ENCODE measurements at regions not wholly inside any gene's neighbourhood (a gene's known extent, or its start where the extent isn't known, plus 50 kb on each side); places are given as distances from the start of the nearest gene placed in this dataset.

DNA sequence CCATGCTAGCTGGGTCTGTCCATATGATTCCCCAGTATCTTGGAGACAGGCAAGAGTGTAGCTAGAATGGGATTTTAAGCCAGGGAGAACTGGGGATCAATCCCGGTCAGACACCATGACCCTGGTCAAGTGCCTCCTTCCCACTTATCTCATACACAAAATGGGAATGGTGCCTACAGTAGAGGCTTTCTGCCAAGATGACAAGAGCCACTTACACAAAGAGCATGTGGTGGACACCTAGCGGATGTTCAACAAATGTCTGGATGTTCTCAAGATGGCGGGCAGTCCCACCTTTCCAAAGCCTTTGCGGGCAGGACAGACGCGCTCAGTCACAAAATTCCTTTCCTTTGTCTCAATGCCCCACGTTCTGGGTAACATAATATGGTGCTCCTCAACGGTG lies 57.3 kb downstream of the MAF start:
- no peak for DNase-seq

GRCh38 chr16:79542237-79542774 lies 58.2 kb downstream of the MAF start:
- DNase-seq: no peak

GRCh38 chr16:79540825-79541595 lies 59.5 kb downstream of the MAF start:
- no peak for DNase-seq

DNA sequence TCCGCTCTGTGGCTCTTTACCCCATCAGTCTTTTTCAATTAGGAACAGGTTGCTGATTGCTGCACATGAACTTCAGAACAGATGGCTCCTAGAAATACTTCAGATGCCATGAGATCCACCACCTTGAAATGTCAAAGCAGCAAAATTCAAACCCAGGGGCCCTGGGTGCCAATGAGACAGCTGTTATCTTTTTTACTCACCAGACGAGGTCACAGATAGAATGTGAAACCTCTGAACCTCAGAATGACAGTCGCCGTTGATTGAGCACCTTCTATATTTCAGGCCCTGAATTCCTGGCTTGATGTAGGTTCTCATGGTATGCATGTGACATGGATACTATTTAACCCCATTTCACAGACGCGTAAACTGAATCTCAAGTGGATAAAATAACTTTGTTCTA lies 63.0 kb downstream of the MAF start:
- no peak for DNase-seq

GRCh38 chr16:79536958-79537357 lies 63.6 kb downstream of the MAF start:
- DNase-seq: no peak

- no peak for DNase-seq
Measured at GRCh38 chr16:79535130-79535529, 65.4 kb downstream of the MAF start.

- DNase-seq: no peak
Measured at GRCh38 chr16:79534143-79534542, 66.4 kb downstream of the MAF start.

DNA sequence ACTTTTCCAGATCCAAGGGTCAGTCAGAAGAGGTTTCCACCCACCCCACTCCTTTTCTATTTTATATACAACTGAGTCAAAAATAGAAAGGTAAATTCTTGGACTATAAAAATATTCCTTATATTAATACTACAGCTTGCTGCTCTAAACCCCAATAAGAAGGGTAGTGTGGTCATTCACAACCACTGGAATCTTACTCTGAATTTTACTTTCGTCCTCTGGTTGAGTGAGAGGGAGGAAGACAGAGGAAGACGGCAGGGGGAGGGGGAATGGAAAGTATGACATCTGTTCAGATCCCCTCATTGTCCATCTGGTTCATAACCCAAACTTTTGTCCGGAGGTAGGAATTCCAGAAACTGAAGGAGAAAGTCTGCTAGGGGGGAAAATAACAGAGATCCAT lies 67.2 kb downstream of the MAF start:
- no peak for DNase-seq

- no peak for DNase-seq
Measured at GRCh38 chr16:79532785-79533184, 67.8 kb downstream of the MAF start.

GRCh38 chr16:79532273-79532672 lies 68.3 kb downstream of the MAF start:
- DNase-seq: no peak

- no peak for DNase-seq
Measured at GRCh38 chr16:79528338-79528737, 72.2 kb downstream of the MAF start.

DNA sequence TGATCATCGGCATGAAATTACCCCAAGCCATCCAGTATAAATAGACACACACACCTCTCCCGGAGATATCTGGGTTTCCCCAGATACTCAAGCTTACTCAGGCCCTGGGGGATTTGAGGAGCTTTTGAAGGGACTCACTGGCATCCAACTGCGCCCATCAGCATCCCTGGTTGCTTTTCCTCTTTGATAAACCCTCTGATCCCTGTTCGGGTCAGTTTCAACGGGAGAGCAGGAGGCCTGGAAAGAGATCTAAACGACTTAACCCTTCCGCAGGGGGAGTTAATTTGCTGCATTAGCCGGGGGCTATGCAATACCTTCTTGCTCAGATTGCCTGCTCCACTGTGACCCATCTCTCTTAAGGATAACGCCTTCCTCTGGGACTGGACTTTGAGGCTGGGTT lies 76.6 kb downstream of the MAF start:
- no peak for DNase-seq

- no peak for DNase-seq
Measured at GRCh38 chr16:79519448-79519847, 81.1 kb downstream of the MAF start.

GRCh38 chr16:79517156-79517555 lies 83.4 kb downstream of the MAF start:
- no peak for DNase-seq

DNA sequence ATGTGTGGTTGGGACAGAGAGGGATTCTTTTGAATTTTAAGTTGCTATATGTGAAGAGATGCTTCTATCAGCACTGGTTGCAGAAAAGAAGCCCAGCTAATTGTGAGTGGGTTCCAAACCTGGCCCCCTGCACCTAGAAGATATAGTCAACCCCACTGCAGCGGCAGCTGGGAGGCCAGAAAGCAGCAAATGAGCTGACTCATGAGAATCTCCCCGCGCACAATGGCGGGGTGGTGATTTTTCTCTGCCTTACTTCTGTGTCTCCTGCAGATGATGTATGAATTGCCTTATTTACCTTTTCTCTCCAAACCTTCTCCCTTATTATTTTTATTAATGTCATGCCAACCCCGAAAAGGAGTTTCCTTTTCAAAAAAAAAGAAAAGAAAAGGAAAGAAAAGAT lies 89.7 kb downstream of the MAF start:
- no peak for DNase-seq

- DNase-seq: no peak
Measured at GRCh38 chr16:79509906-79510305, 90.6 kb downstream of the MAF start.

GRCh38 chr16:79509211-79509631 lies 91.3 kb downstream of the MAF start:
- no peak for DNase-seq

- DNase-seq: no peak
Measured at GRCh38 chr16:79508294-79508693, 92.2 kb downstream of the MAF start.

DNA sequence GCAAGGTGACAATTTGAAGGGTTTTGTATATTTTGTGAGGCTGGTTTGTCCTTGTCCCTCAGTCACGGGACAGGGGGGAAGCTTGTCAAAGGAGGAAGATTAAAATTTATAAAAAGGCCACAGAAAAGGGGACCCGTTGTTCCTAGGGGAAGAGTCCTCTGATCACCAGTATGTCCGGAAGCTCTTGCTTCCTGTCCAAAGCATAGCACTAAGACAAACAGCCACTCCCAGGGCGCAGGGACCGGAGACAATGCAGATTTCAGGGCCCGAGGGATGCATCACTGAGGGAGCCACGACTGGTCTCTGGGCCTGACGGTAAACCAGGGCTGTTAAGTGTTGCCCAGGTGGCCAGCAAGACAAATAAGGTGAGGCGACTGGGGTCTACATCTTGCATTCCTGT lies 95.2 kb downstream of the MAF start:
- no peak for DNase-seq

GRCh38 chr16:79503511-79503910 lies 97.0 kb downstream of the MAF start:
- no peak for DNase-seq

GRCh38 chr16:79501446-79501845 lies 99.1 kb downstream of the MAF start:
- no peak for DNase-seq

DNA sequence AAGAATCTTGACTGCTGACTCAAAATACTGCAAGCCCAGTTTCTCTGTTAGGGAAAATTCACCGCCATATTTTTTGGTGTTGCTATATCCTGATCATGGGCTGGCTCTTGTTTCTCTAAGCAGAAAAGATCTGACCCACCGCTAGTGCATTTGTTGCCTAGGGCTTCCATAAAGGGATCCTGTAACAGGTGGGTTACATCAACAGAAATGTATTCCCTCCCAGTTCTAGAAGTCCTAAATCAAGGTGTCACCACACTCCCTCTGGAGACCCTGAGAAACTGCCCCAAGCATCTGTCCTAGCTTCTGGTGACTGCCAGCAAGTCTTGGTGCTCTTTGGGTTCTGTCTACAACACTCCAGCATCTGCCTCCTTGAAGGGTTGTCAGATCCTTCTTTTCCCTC lies 99.7 kb downstream of the MAF start:
- no peak for DNase-seq

DNA sequence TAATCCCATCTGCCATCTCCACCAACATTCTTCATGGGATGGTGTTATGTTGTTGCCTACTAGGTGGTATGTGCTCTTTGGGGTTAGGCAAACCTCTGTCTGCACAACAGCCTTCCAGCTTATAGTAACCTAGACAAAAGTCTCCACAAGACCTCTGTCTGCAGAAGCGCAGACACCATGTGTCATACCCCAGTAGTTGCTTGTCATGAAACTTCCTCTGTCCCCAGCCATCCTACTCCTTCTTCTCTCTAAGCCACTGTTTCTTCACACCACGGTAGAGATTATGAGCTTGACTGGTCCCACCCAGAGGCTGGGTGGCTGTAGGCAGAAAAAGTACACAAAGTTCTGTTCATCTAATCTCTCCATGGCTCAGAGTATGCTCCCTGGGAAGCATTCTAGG lies 100.3 kb downstream of the MAF start:
- no peak for DNase-seq

- no peak for DNase-seq
Measured at GRCh38 chr16:79498928-79499327, 101.6 kb downstream of the MAF start.
